SU-DHL-6 (cell line): ENCODE measurements at regions not wholly inside any gene's neighbourhood (a gene's known extent, or its start where the extent isn't known, plus 50 kb on each side); places are given as distances from the start of the nearest gene placed in this dataset.

Experiments
- H2AFZ ChIP-seq: fragments of 200-600 bp; sonication (generic); 2 replicates; pipeline ENCODE4 v1.6.1; 2014; ENCODE audit warnings: low read depth, mild to moderate bottlenecking, moderate library complexity, mixed read lengths, antibody characterized with exemption, low read length; ENCODE audit not compliant: severe bottlenecking
- H3F3A ChIP-seq: fragments of 200-600 bp; shearing (Covaris generic); 2 replicates; pipeline ENCODE4 v1.6.0; 2016; ENCODE audit warnings: antibody characterized with exemption, mild to moderate bottlenecking; ENCODE audit not compliant: insufficient read depth
- H3K27ac ChIP-seq: fragments of 200-600 bp; sonication (generic); 2 replicates; pipeline ENCODE4 v1.5.1; 2016; ENCODE audit warnings: low read depth, mild to moderate bottlenecking, low read length, moderate library complexity, mixed read lengths
- H3K27me3 ChIP-seq: fragments of 200-600 bp; sonication (generic), shearing (Covaris generic); 2 replicates; pipeline ENCODE4 v1.6.0; 2014; ENCODE audit warnings: mild to moderate bottlenecking, low read length
- H3K36me3 ChIP-seq: fragments of 200-600 bp; sonication (generic); 2 replicates; pipeline ENCODE4 v1.6.1; 2014; ENCODE audit warnings: mild to moderate bottlenecking, low read length, mixed read lengths
- H3K4me2 ChIP-seq: fragments of 300-600, 200-600 bp; shearing (Covaris generic), sonication (generic); 2 replicates; pipeline ENCODE4 v1.6.0; 2014; ENCODE audit warnings: low read length, low read depth, mild to moderate bottlenecking; ENCODE audit not compliant: poor library complexity, severe bottlenecking
- H3K4me3 ChIP-seq: fragments of 200-600 bp; sonication (generic); 2 replicates; pipeline ENCODE4 v1.5.1; 2014; ENCODE audit warnings: antibody characterized with exemption, low read length, mild to moderate bottlenecking, mixed read lengths; ENCODE audit not compliant: insufficient read depth, poor library complexity, severe bottlenecking
- H3K79me2 ChIP-seq: fragments of 200-600 bp; sonication (generic); 2 replicates; pipeline ENCODE4 v1.6.1; 2014; ENCODE audit warnings: mild to moderate bottlenecking, low read length, moderate library complexity; ENCODE audit not compliant: insufficient read depth
- H3K9ac ChIP-seq: fragments of 200-600 bp; sonication (generic); 2 replicates; pipeline ENCODE4 v1.7.0; 2014; ENCODE audit warnings: mild to moderate bottlenecking, low read length
- H3K9me2 ChIP-seq: fragments of 200-600 bp; sonication (generic); replicated peaks from 2 replicates; pipeline ENCODE4 v1.6.1; 2014; ENCODE audit warnings: low read length; ENCODE audit not compliant: insufficient read depth
- H3K9me3 ChIP-seq: fragments of 200-600 bp; sonication (generic); 2 replicates; pipeline ENCODE4 v1.6.1; 2014; ENCODE audit warnings: low read length, mixed read lengths; ENCODE audit not compliant: insufficient read depth
- H4K20me1 ChIP-seq: fragments of 200-600 bp; sonication (generic); 2 replicates; pipeline ENCODE4 v1.6.1; 2014; ENCODE audit warnings: low read depth, mild to moderate bottlenecking, antibody characterized with exemption, low read length, moderate library complexity, mixed read lengths
- EZH2phosphoT487 ChIP-seq: fragments of 200-600 bp; sonication (generic), shearing (Covaris generic); conservative IDR thresholded peaks from 2 replicates; pipeline ENCODE4 v1.6.1; 2018; ENCODE audit warnings: mild to moderate bottlenecking, antibody characterized with exemption, low read length, moderate library complexity, mixed read lengths
- TF ChIP-seq, protein P1 (sequence below): fragments of 200-600 bp; sonication (generic); IDR thresholded peaks from one replicate; pipeline ENCODE4 v1.5.1; 2017; ENCODE audit warnings: antibody characterized with exemption, mild to moderate bottlenecking, low read length, moderate library complexity; ENCODE audit not compliant: insufficient read depth, poor library complexity, severe bottlenecking

DNA sequence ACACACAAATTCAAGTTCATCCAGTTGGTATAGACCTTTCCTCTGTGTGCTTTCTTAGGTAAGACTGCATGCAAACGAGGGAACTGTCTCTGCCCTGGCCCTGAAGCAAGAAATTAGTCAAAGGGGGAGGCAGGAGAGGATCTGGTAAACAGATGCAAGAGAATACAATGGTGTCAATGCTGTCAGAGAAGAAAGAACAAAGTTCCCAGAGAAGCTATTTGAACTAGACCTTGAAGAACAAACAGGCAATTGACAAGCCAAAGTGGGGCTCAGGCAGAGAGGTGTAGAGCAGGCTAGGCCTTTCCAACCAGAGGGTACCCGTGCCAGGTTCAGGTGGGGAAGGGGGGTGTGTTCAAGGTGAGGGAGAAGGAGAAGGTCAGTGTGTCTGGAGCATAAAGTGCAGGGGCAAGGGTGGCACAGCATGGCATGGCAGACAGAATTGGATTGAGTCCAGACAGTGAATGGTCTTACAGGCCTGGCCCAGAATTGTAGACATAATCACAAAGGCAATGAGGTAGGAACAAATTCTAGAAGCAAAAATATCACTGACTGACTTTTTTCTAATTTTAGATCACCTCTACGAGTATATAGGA, 95.0 kb upstream of the STARD13 start:
- H2AFZ ChIP-seq: no peak overlapping the region
- H3K4me2 ChIP-seq: no peak overlapping the region
- H3K27ac ChIP-seq: no peak overlapping the region

DNA sequence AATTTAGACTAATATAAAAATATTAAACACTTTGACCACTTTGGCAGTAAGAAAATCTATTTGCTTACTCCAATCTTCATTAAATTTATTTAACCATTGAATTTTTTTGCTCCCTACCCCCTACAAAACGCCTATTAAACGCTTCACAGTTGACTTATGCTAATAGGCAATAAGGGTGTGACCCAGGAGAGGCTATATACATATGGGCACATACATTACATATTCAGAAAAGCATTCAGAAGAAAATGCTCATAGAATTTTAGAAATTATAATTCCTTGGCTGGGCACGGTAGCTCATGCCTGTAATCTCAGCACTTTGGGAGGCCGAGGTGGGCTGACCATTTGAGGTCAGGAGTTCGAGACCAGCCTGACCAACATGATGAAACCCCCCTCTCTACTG, 95.6 kb upstream of the STARD13 start:
- no peak overlapping the region for H3K27ac ChIP-seq
- H3K9me3 ChIP-seq: no peaks in the 10 kb centered on the region
- no peak overlapping the region for H3K9ac ChIP-seq
- H3K4me3 ChIP-seq: no peak overlapping the region
- H4K20me1 ChIP-seq: no peaks in the 10 kb centered on the region
- no peaks in the 10 kb centered on the region for H3K9me2 ChIP-seq
- no peak overlapping the region for H2AFZ ChIP-seq
- no peaks in the 10 kb centered on the region for H3K27me3 ChIP-seq
- no peak overlapping the region for H3K4me2 ChIP-seq
- H3K36me3 ChIP-seq: no peaks in the 10 kb centered on the region
- no peak for TF ChIP-seq EZH2phosphoT487
- TF ChIP-seq, protein P1, sequence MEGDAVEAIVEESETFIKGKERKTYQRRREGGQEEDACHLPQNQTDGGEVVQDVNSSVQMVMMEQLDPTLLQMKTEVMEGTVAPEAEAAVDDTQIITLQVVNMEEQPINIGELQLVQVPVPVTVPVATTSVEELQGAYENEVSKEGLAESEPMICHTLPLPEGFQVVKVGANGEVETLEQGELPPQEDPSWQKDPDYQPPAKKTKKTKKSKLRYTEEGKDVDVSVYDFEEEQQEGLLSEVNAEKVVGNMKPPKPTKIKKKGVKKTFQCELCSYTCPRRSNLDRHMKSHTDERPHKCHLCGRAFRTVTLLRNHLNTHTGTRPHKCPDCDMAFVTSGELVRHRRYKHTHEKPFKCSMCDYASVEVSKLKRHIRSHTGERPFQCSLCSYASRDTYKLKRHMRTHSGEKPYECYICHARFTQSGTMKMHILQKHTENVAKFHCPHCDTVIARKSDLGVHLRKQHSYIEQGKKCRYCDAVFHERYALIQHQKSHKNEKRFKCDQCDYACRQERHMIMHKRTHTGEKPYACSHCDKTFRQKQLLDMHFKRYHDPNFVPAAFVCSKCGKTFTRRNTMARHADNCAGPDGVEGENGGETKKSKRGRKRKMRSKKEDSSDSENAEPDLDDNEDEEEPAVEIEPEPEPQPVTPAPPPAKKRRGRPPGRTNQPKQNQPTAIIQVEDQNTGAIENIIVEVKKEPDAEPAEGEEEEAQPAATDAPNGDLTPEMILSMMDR: no peak
- no peaks in the 10 kb centered on the region for H3F3A ChIP-seq
- H3K79me2 ChIP-seq: no peaks in the 10 kb centered on the region

More for the DNA sequence above, 95.0 kb upstream of the STARD13 start:
- Histone ChIP-seq H3K9me2 (no peaks in the 10 kb centered on the region), H3K9ac (no peak overlapping the region), H3K79me2 (no peaks in the 10 kb centered on the region), H3K27me3 (no peaks in the 10 kb centered on the region), H3K9me3 (no peaks in the 10 kb centered on the region), H3K36me3 (no peaks in the 10 kb centered on the region), H3K4me3 (no peak overlapping the region), H3F3A (no peaks in the 10 kb centered on the region), H4K20me1 (no peaks in the 10 kb centered on the region)
- TF ChIP-seq, protein P1: no peak
- no peak for TF ChIP-seq EZH2phosphoT487

- Histone ChIP-seq H3K36me3 (no peaks in the 10 kb centered on the region), H3K9ac (no peak overlapping the region), H3K27ac (no peak overlapping the region), H3K4me3 (no peak overlapping the region), H4K20me1 (no peaks in the 10 kb centered on the region), H3K4me2 (no peak overlapping the region), H3K9me3 (no peaks in the 10 kb centered on the region), H3K9me2 (no peaks in the 10 kb centered on the region), H3K27me3 (no peaks in the 10 kb centered on the region), H3K79me2 (no peaks in the 10 kb centered on the region), H2AFZ (no peak overlapping the region), H3F3A (no peaks in the 10 kb centered on the region)
- no peak for TF ChIP-seq EZH2phosphoT487
- TF ChIP-seq, protein P1: no peak
Observed at GRCh38 chr13:33381906-33382305, 96.4 kb upstream of the STARD13 start.
